Activated CD8-positive, alpha-beta T cell treated with anti-CD3 and anti-CD28 coated beads for 36 hours (primary cell): ENCODE measurements at regions not wholly inside any gene's neighbourhood (a gene's known extent, or its start where the extent isn't known, plus 50 kb on each side); places are given as distances from the start of the nearest gene placed in this dataset.

ENCODE experiments used
- ATAC-seq: fragments of 200-7000 bp; cut with Tn5 transposase; one replicate; pipeline ENCODE4 v1.10.0; 2021; ENCODE audit warnings: mild to moderate bottlenecking, moderate library complexity
- CTCF ChIA-PET: fragments of 350-600 bp; sonication (Branson Sonifier 250); formaldehyde crosslinking; loops from one replicate; lab custom pipeline; 2021; ENCODE audit warnings: antibody characterized with exemption; lab: Charles Lee
- POLR2A ChIA-PET: fragments of 350-600 bp; sonication (Branson Sonifier 250); formaldehyde crosslinking; loops from one replicate; lab custom pipeline; 2021; ENCODE audit warnings: antibody characterized with exemption; lab: Charles Lee
- DNase-seq: peaks from one replicate; pipeline ENCODE4 v3.0.0-alpha.2; 2020
- H3K27ac Mint-ChIP-seq: one replicate; pipeline ENCODE4 v1.8.0; 2021; ENCODE audit warnings: mild to moderate bottlenecking, mixed read lengths
- H3K27me3 Mint-ChIP-seq: one replicate; pipeline ENCODE4 v1.8.0; 2021; ENCODE audit warnings: mixed read lengths
- H3K36me3 Mint-ChIP-seq: one replicate; pipeline ENCODE4 v1.8.0; 2021; ENCODE audit warnings: low read depth, mixed read lengths
- H3K4me1 Mint-ChIP-seq: one replicate; pipeline ENCODE4 v1.8.0; 2021; ENCODE audit warnings: low read depth, mixed read lengths
- H3K4me3 Mint-ChIP-seq: one replicate; pipeline ENCODE4 v1.8.0; 2021; ENCODE audit warnings: mild to moderate bottlenecking, moderate library complexity, mixed read lengths
- H3K9me3 Mint-ChIP-seq: one replicate; pipeline ENCODE4 v1.8.0; 2021; ENCODE audit warnings: mixed read lengths
- intact Hi-C: fragments of 100-400 bp; cut with micrococcal nuclease; formaldehyde crosslinking; loops from one replicate; pipeline ENCODE4 v1.10.0; 2022
- TF ChIP-seq, protein P1 (sequence below): fragments of 200-600 bp; IDR thresholded peaks from one replicate; pipeline ENCODE4 v1.8.0; 2022; ENCODE audit warnings: antibody characterized with exemption, mild to moderate bottlenecking

DNA sequence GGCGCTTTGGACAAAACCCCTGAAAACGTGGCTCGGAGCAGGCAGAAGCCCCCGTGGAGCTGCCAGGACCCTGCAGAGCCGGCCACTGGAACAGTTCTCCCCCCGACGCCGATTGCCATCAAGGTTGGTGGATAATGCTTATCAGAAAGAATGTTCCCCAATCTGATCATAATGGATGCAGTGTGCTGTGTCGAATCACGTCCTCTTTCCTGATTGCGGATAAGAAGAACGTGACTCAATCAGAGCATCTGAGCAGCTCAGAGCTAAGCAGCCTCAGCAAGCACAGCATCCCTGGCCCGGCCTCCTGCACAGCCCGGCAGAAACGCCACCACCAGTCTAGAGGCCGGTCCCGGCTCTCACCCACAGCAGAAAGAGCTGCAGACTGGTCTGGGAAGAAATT is 488.0 kb downstream of the EIPR1 start:
- no peak for DNase-seq
- TF ChIP-seq, protein P1, sequence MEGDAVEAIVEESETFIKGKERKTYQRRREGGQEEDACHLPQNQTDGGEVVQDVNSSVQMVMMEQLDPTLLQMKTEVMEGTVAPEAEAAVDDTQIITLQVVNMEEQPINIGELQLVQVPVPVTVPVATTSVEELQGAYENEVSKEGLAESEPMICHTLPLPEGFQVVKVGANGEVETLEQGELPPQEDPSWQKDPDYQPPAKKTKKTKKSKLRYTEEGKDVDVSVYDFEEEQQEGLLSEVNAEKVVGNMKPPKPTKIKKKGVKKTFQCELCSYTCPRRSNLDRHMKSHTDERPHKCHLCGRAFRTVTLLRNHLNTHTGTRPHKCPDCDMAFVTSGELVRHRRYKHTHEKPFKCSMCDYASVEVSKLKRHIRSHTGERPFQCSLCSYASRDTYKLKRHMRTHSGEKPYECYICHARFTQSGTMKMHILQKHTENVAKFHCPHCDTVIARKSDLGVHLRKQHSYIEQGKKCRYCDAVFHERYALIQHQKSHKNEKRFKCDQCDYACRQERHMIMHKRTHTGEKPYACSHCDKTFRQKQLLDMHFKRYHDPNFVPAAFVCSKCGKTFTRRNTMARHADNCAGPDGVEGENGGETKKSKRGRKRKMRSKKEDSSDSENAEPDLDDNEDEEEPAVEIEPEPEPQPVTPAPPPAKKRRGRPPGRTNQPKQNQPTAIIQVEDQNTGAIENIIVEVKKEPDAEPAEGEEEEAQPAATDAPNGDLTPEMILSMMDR: no peak
- Mint-ChIP-seq H3K4me1 (no peaks in the 10 kb centered on the region), H3K36me3 (no peaks in the 10 kb centered on the region), H3K27me3 (peaks cover 7% of the 10 kb centered on the region), H3K27ac (no peak overlapping the region), H3K4me3 (no peak overlapping the region), H3K9me3 (no peaks in the 10 kb centered on the region)
- POLR2A ChIA-PET: no interaction called here
- intact Hi-C loops: no loop called here
- ATAC-seq: no peak
- CTCF ChIA-PET: no interaction called here

DNA sequence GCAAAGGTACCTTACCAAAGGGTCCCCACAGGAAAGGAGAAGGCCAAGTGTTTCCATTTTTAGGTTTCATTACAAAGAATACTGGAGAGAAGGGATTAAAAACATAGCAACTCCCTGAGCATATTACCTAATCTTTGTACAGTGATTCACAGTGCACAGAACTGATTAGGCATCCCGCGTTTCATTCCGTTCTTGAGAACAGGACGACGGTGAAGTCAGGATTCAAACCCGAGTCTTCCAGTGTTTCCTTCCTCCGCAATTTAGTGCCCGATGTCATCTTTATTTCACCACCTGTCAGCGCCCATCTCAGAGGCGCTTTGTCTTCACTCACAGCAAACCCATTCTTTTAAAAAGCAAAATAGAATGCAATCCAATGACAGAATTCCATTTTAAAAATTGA is 488.5 kb downstream of the EIPR1 start:
- intact Hi-C loops: no loop called here
- H3K36me3 Mint-ChIP-seq: no peaks in the 10 kb centered on the region
- H3K27me3 Mint-ChIP-seq: peaks cover 7% of the 10 kb centered on the region
- TF ChIP-seq, protein P1: no peak
- H3K9me3 Mint-ChIP-seq: no peaks in the 10 kb centered on the region
- no peaks in the 10 kb centered on the region for H3K4me1 Mint-ChIP-seq
- ATAC-seq: no peak
- no peak overlapping the region for H3K4me3 Mint-ChIP-seq
- no peak for DNase-seq
- no peak overlapping the region for H3K27ac Mint-ChIP-seq
- ChIA-PET POLR2A (no interaction called here), CTCF (no interaction called here)

DNA sequence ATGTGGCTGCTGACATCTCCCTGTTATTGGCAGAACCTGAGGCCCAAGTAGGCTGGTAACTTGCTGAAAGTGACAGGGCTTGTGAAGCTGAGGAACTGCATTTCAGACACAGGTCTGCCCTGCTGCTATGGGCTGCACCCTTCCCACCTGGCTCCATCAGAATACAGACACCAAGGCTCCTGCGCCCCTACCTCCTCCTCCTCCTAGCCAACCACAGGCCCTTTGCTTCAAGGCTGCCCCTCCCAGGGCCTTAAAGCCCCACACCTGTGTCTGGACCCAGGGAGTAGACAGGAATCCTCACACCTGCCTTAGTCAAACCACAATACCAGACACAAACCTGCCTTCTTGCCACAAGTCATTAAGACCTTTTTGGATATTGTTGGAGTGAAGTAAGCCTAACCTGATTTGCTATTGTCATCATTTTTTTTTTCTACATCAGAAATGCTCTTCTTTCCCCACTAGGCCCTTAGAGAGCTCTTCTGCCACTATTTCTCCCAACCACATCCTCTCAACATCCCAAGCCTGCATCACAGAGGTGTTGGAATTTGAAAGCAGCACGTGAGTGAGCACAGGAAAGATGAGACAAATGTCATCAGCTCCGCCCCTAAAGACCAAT is 489.7 kb downstream of the EIPR1 start:
- no peak for ATAC-seq
- no peaks in the 10 kb centered on the region for H3K4me1 Mint-ChIP-seq
- ChIA-PET POLR2A (no interaction called here), CTCF (no interaction called here)
- H3K27ac Mint-ChIP-seq: no peak overlapping the region
- DNase-seq: no peak
- no peak overlapping the region for H3K4me3 Mint-ChIP-seq
- TF ChIP-seq, protein P1: no peak
- H3K9me3 Mint-ChIP-seq: peaks cover 4% of the 10 kb centered on the region
- peaks cover 7% of the 10 kb centered on the region for H3K27me3 Mint-ChIP-seq
- no peaks in the 10 kb centered on the region for H3K36me3 Mint-ChIP-seq
- intact Hi-C loops: no loop called here

DNA sequence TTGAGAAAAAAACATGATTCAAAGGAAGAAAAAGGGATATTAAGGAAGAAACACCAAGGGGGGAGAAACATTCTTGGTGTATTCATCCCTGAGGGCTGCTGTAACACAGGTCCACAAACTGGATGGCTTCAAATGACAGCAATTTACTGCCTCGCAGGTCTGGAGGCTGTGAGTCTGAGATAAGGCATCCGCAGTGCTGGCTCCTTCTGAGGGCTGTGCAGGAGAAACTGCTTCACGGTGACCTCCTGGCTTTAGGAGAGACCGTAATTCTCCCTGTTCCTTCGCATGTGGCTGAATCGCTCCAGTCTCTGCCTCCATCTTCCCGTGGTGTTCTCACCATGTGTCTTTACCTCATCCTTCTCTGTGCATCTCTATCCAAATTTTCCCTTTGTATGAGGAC is 490.7 kb downstream of the EIPR1 start:
- H3K4me3 Mint-ChIP-seq: no peak overlapping the region
- no peak overlapping the region for H3K27ac Mint-ChIP-seq
- peaks cover 8% of the 10 kb centered on the region for H3K9me3 Mint-ChIP-seq
- peaks cover 7% of the 10 kb centered on the region for H3K27me3 Mint-ChIP-seq
- TF ChIP-seq, protein P1: no peak
- no peaks in the 10 kb centered on the region for H3K4me1 Mint-ChIP-seq
- ATAC-seq (no peak), DNase-seq (no peak)
- intact Hi-C loops: no loop called here
- no peaks in the 10 kb centered on the region for H3K36me3 Mint-ChIP-seq
- ChIA-PET CTCF (no interaction called here), POLR2A (no interaction called here)

DNA sequence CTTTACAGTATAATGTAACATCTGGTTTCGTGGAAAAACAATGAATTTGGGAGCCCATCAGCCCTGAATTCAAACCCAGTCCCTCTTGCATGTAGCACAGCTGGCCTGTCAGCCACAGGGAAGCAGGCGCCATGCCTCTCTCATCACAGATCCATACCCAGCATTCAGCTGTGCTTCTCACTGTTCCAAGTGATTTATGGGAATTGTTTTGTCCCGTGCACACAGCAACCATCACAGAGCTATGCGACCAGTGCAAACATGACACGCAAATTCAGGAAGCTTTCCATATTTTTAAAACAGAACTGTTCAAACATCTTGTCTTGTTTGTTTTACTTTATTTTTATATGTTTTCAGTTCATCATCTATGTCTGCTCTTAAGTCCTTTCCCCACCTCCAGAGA is 496.1 kb downstream of the EIPR1 start:
- Mint-ChIP-seq H3K36me3 (no peaks in the 10 kb centered on the region), H3K4me3 (no peak overlapping the region), H3K27ac (no peak overlapping the region), H3K9me3 (peaks cover 8% of the 10 kb centered on the region), H3K4me1 (no peaks in the 10 kb centered on the region), H3K27me3 (no peaks in the 10 kb centered on the region)
- ChIA-PET POLR2A (no interaction called here), CTCF (no interaction called here)
- DNase-seq: no peak
- intact Hi-C loops: no loop called here
- no peak for ATAC-seq
- TF ChIP-seq, protein P1: no peak
